Naive B cell (primary cell): ENCODE measurements at regions not wholly inside any gene's neighbourhood (a gene's known extent, or its start where the extent isn't known, plus 50 kb on each side); places are given as distances from the start of the nearest gene placed in this dataset.

Experiments
- ATAC-seq, 2 donors: fragments of 150-1000 bp; cut with Tn5 transposase; 2 replicates each; pipeline ENCODE4 v1.10.0; 2021; ENCODE audit warnings: low read depth in 2 of 2, mild to moderate bottlenecking in 2 of 2, moderate library complexity in 2 of 2
- DNase-seq: peaks from one replicate; pipeline ENCODE4 v3.0.0; 2022
- H3K27ac Mint-ChIP-seq, 6 donors: one replicate each; pipeline ENCODE4 v1.8.0; 2020 to 2022; ENCODE audit warnings: mild to moderate bottlenecking in 6 of 6, mixed read lengths in 6 of 6, moderate library complexity in 5 of 6, inconsistent platforms in 2 of 6
- H3K27me3 Mint-ChIP-seq, 3 donors: one replicate each; pipeline ENCODE4 v1.8.0; 2021 to 2022; ENCODE audit warnings: mixed read lengths in 3 of 3, mild to moderate bottlenecking in 1 of 3
- H3K36me3 Mint-ChIP-seq, 2 donors: one replicate each; pipeline ENCODE4 v1.8.0; 2020 to 2022; ENCODE audit warnings: mixed read lengths in 2 of 2, inconsistent platforms in 1 of 2, mild to moderate bottlenecking in 1 of 2
- H3K4me1 Mint-ChIP-seq, 3 donors: one replicate each; pipeline ENCODE4 v1.8.0; 2020 to 2022; ENCODE audit warnings: mixed read lengths in 3 of 3, inconsistent platforms in 1 of 3, mild to moderate bottlenecking in 1 of 3, moderate library complexity in 1 of 3
- H3K4me3 Mint-ChIP-seq, 8 donors: one replicate each; pipeline ENCODE4 v1.8.0; 2020 to 2022; ENCODE audit warnings: mild to moderate bottlenecking in 8 of 8, mixed read lengths in 8 of 8, moderate library complexity in 8 of 8, inconsistent platforms in 2 of 8
- H3K9me3 Mint-ChIP-seq, 7 donors: one replicate each; pipeline ENCODE4 v1.8.0; 2020 to 2022; ENCODE audit warnings: mixed read lengths in 7 of 7, mild to moderate bottlenecking in 5 of 7, inconsistent platforms in 2 of 7, moderate library complexity in 1 of 7

- H3K4me1 Mint-ChIP-seq = no peaks in the 10 kb centered on the region
- no peaks in the 10 kb centered on the region for H3K36me3 Mint-ChIP-seq
- H3K9me3 Mint-ChIP-seq = peaks cover 0 to 35% (median 10%) of the 10 kb centered on the region in 7 donors
- H3K27ac Mint-ChIP-seq = no peak overlapping the region
- no peak overlapping the region for H3K4me3 Mint-ChIP-seq
- no peak for DNase-seq
- no peaks in the 10 kb centered on the region for H3K27me3 Mint-ChIP-seq
- no peak for ATAC-seq
Measured at GRCh38 chr4:17194586-17194985, 296.1 kb upstream of the LDB2 start.

GRCh38 chr4:17189759-17190158 lies 291.3 kb upstream of the LDB2 start:
- ATAC-seq = no peak
- Mint-ChIP-seq H3K9me3 (peaks cover 5 to 30% (median 12%) of the 10 kb centered on the region in 7 donors), H3K27ac (no peak overlapping the region), H3K36me3 (no peaks in the 10 kb centered on the region), H3K4me3 (no peak overlapping the region), H3K27me3 (no peaks in the 10 kb centered on the region), H3K4me1 (no peaks in the 10 kb centered on the region)
- DNase-seq = no peak

GRCh38 chr4:17189401-17189720 lies 290.9 kb upstream of the LDB2 start:
- Mint-ChIP-seq H3K36me3 (no peaks in the 10 kb centered on the region), H3K27me3 (no peaks in the 10 kb centered on the region), H3K4me1 (no peaks in the 10 kb centered on the region), H3K27ac (no peak overlapping the region), H3K9me3 (peaks cover 6 to 30% (median 12%) of the 10 kb centered on the region in 7 donors), H3K4me3 (no peak overlapping the region)
- DNase-seq (no peak), ATAC-seq (no peak)

- no peak for ATAC-seq
- no peaks in the 10 kb centered on the region for H3K4me1 Mint-ChIP-seq
- H3K27ac Mint-ChIP-seq = no peak overlapping the region
- no peak for DNase-seq
- no peaks in the 10 kb centered on the region for H3K36me3 Mint-ChIP-seq
- no peaks in the 10 kb centered on the region for H3K27me3 Mint-ChIP-seq
- no peak overlapping the region for H3K4me3 Mint-ChIP-seq
- peaks cover 6 to 30% (median 10%) of the 10 kb centered on the region in 7 donors for H3K9me3 Mint-ChIP-seq
Measured at GRCh38 chr4:17188547-17189400, 290.3 kb upstream of the LDB2 start.

GRCh38 chr4:17188125-17188524 lies 289.7 kb upstream of the LDB2 start:
- H3K27ac Mint-ChIP-seq = no peak overlapping the region
- ATAC-seq = no peak
- no peak overlapping the region for H3K4me3 Mint-ChIP-seq
- no peaks in the 10 kb centered on the region for H3K27me3 Mint-ChIP-seq
- H3K36me3 Mint-ChIP-seq = no peaks in the 10 kb centered on the region
- no peak for DNase-seq
- H3K9me3 Mint-ChIP-seq = peaks cover 3 to 25% (median 10%) of the 10 kb centered on the region in 7 donors
- no peaks in the 10 kb centered on the region for H3K4me1 Mint-ChIP-seq

- Mint-ChIP-seq H3K27ac (no peak overlapping the region), H3K4me3 (no peak overlapping the region), H3K27me3 (no peaks in the 10 kb centered on the region), H3K4me1 (no peaks in the 10 kb centered on the region), H3K36me3 (no peaks in the 10 kb centered on the region), H3K9me3 (peaks cover 3 to 25% (median 10%) of the 10 kb centered on the region in 7 donors)
- ATAC-seq (no peak), DNase-seq (no peak)
Measured at GRCh38 chr4:17187003-17187402, 288.6 kb upstream of the LDB2 start.

GRCh38 chr4:17182888-17183287 lies 284.4 kb upstream of the LDB2 start:
- Mint-ChIP-seq H3K27me3 (no peaks in the 10 kb centered on the region), H3K27ac (no peak overlapping the region), H3K4me1 (no peaks in the 10 kb centered on the region), H3K36me3 (no peaks in the 10 kb centered on the region), H3K9me3 (peaks cover 0 to 16% (median 2%) of the 10 kb centered on the region in 7 donors), H3K4me3 (no peak overlapping the region)
- ATAC-seq (no peak), DNase-seq (no peak)

GRCh38 chr4:17174751-17175150 lies 276.3 kb upstream of the LDB2 start:
- ATAC-seq (no peak), DNase-seq (no peak)

GRCh38 chr4:17173300-17173699 lies 274.9 kb upstream of the LDB2 start:
- no peak for ATAC-seq
- Mint-ChIP-seq H3K27me3 (no peaks in the 10 kb centered on the region), H3K4me3 (no peak overlapping the region), H3K27ac (no peak overlapping the region), H3K36me3 (no peaks in the 10 kb centered on the region), H3K4me1 (no peaks in the 10 kb centered on the region), H3K9me3 (peaks cover 0 to 8% (median 0%) of the 10 kb centered on the region in 7 donors)
- DNase-seq = no peak

More at GRCh38 chr4:17174751-17175150, 276.3 kb upstream of the LDB2 start:
- H3K27ac Mint-ChIP-seq = no peak overlapping the region
- H3K36me3 Mint-ChIP-seq = no peaks in the 10 kb centered on the region
- H3K27me3 Mint-ChIP-seq = no peaks in the 10 kb centered on the region
- no peaks in the 10 kb centered on the region for H3K4me1 Mint-ChIP-seq
- no peak overlapping the region for H3K4me3 Mint-ChIP-seq
- H3K9me3 Mint-ChIP-seq = peaks cover 0 to 12% (median 0%) of the 10 kb centered on the region in 7 donors

- no peaks in the 10 kb centered on the region for H3K4me1 Mint-ChIP-seq
- peaks cover 0 to 4% (median 0%) of the 10 kb centered on the region in 7 donors for H3K9me3 Mint-ChIP-seq
- DNase-seq (no peak), ATAC-seq (no peak)
- no peak overlapping the region for H3K27ac Mint-ChIP-seq
- no peaks in the 10 kb centered on the region for H3K36me3 Mint-ChIP-seq
- no peak overlapping the region for H3K4me3 Mint-ChIP-seq
- H3K27me3 Mint-ChIP-seq = no peaks in the 10 kb centered on the region
Measured at GRCh38 chr4:17170131-17170530, 271.7 kb upstream of the LDB2 start.

GRCh38 chr4:17169699-17170098 lies 271.3 kb upstream of the LDB2 start:
- no peak for DNase-seq
- H3K9me3 Mint-ChIP-seq = peaks cover 0 to 4% (median 0%) of the 10 kb centered on the region in 7 donors
- H3K27me3 Mint-ChIP-seq = no peaks in the 10 kb centered on the region
- H3K36me3 Mint-ChIP-seq = no peaks in the 10 kb centered on the region
- no peak for ATAC-seq
- H3K4me1 Mint-ChIP-seq = no peaks in the 10 kb centered on the region
- no peak overlapping the region for H3K27ac Mint-ChIP-seq
- H3K4me3 Mint-ChIP-seq = no peak overlapping the region

GRCh38 chr4:17168571-17168970 lies 270.1 kb upstream of the LDB2 start:
- DNase-seq (no peak), ATAC-seq (no peak)
- Mint-ChIP-seq H3K4me3 (no peak overlapping the region), H3K27ac (no peak overlapping the region), H3K27me3 (peaks cover 0 to 4% (median 0%) of the 10 kb centered on the region in 3 donors), H3K4me1 (no peaks in the 10 kb centered on the region), H3K36me3 (peaks cover 0 to 10% of the 10 kb centered on the region in 2 donors), H3K9me3 (peaks cover 0 to 10% (median 4%) of the 10 kb centered on the region in 7 donors)

GRCh38 chr4:17166954-17167353 lies 268.5 kb upstream of the LDB2 start:
- no peak for ATAC-seq
- no peak for DNase-seq
- no peak overlapping the region for H3K4me3 Mint-ChIP-seq
- H3K36me3 Mint-ChIP-seq = peaks cover 0 to 10% of the 10 kb centered on the region in 2 donors
- peaks cover 3 to 14% (median 8%) of the 10 kb centered on the region in 7 donors for H3K9me3 Mint-ChIP-seq
- peaks cover 0 to 4% (median 0%) of the 10 kb centered on the region in 3 donors for H3K27me3 Mint-ChIP-seq
- H3K27ac Mint-ChIP-seq = no peak overlapping the region
- H3K4me1 Mint-ChIP-seq = no peaks in the 10 kb centered on the region

- Mint-ChIP-seq H3K27me3 (peaks cover 0 to 4% (median 0%) of the 10 kb centered on the region in 3 donors), H3K4me1 (no peaks in the 10 kb centered on the region)
Measured at GRCh38 chr4:17165286-17165685, 266.8 kb upstream of the LDB2 start.

More at GRCh38 chr4:17165286-17165685, 266.8 kb upstream of the LDB2 start:
- peaks cover 0 to 10% of the 10 kb centered on the region in 2 donors for H3K36me3 Mint-ChIP-seq
- no peak overlapping the region for H3K27ac Mint-ChIP-seq
- peaks cover 3 to 22% (median 17%) of the 10 kb centered on the region in 7 donors for H3K9me3 Mint-ChIP-seq
- no peak for DNase-seq
- no peak for ATAC-seq
- no peak overlapping the region for H3K4me3 Mint-ChIP-seq
